RCC 7860 (cell line): ENCODE measurements at regions not wholly inside any gene's neighbourhood (a gene's known extent, or its start where the extent isn't known, plus 50 kb on each side); places are given as distances from the start of the nearest gene placed in this dataset.

Experiments used
- DNase-seq: peaks from one replicate; pipeline ENCODE4 v3.0.0-alpha.2; 2015; ENCODE audit warnings: low spot score
- FAIRE-seq: peaks from 2 replicates; lab custom pipeline; 2012; peaks lifted over from hg19 to GRCh38; lab: Jason Lieb, UNC

DNA sequence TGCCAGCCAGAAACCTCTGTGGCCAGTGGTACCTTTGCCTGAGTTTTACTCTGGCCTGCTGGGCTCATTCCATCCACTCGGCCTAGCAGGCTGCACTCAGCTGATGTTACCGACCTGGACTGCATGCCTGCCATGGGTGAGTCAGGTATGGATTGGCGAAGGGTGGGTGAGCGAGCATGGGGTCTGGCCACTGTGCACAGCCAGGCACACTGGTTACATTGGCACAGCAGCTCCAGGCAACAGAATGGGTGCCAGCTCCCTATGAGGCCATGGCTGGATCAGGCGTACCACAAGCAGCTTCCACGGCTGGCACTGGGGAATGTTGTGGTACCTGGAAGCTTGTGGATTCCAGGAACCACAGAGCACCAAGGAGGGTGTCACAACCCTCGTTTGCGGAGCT lies 685.7 kb downstream of the SLC16A7 start:
- FAIRE-seq (no peak), DNase-seq (no peak)

DNA sequence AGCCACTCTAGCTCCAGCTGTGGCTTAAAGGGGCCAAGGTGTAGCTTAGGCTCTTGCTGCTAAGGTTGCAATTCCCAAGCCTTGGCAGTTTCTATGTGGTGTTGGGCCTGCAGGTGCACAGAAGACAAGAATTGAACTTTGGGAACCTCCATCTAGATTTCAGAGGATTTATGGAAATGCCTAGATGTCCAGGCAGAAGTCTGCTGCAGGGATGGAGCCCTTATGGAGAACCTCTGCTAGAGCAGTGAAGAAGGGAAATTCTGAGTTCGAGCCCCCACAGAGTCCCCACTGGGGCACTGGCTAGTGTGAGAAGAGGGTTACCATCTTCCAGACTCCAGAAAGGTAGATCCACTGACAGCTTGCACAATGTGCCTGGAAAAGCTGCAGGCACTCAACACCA lies 694.7 kb downstream of the SLC16A7 start:
- FAIRE-seq, result no peak
- no peak for DNase-seq

DNA sequence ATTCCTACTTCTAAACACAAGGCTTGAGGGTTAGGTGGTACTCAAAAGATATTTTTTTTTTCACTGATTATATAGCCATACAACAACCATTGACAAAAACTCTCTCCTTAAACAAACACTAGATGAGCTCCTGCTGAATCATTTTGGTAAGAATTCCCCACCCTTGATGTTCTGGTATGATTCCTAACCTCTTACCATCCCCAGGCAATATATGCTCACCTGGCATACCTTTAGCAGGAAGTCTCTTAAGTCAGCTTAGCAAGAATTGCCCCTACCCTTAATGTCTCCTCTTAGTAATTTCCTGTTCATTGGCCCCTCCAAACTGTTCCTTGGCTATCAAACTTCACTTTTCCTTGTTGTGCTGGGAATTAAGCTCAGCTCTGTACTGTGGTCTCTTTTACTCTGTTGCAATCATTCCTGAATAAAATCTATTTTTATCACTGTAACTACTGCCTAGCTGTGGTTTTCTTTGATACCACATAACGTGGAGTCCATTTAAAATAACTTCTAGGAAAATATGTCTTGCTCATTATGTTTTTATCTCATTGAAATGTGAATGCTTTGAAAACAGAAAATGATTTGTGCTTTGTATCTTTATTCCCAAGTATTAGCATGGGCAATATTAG lies 712.6 kb downstream of the SLC16A7 start:
- DNase-seq (no peak), FAIRE-seq (no peak)

DNA sequence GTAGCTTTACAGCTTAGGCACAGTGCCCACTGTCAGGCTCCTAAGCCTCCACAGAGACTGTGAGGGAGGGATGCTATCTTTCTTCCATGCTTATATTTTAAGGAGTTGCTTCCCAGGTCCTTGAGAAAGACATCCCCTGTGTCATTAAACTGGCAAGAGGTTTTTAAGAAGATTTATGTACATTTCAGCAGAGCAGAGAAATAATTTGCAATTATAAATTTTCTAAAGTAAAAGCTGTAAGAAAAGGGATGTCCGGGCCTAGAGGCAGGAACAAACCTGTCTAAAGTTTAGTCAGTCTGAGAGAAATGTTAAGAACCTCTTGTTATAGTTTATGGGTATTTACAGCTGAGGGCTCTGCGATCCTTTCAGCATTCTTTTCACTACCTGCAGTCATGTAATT lies 716.1 kb downstream of the SLC16A7 start:
- no peak for DNase-seq

DNA sequence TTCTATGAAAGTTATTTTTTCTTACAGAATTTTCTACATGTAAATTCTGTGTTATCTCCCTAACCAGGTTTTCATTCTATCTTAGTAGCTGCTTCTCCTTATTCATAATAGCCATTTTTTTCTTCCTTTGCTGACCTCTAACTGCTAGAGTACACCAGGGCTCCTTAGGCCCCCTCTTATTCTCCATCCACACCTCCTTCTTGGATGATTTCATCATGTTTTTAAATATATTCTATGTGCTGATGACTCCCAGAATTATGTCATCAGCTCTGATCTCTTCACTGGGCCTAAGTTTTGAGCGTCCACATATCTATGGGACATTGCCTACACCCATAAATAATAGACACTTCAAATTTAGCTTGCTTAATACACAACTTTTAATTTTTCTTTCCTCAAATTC lies 721.5 kb downstream of the SLC16A7 start:
- FAIRE-seq (no peak), DNase-seq (no peak)

More for the DNA sequence above, 716.1 kb downstream of the SLC16A7 start:
- FAIRE-seq, result no peak

DNA sequence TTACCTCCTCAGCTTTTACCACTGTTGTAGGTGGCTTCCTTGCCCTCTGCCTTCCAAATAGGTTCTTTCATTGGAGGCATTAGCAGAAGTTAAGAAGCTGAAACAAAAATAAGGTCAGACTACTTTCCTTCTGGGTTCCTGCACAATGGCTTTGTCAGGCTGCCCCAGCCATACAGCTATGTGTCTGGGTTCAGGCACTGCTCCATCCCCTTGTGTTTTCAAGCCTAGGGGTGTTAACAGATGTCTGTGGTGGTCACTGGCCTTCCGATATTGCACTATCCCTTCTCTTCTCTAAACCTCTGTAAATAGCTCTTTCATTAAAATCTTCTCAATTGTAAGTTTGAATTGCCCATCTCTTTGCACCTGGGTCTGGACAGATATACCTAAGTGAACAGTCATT lies 728.9 kb downstream of the SLC16A7 start:
- FAIRE-seq, result no peak

DNA sequence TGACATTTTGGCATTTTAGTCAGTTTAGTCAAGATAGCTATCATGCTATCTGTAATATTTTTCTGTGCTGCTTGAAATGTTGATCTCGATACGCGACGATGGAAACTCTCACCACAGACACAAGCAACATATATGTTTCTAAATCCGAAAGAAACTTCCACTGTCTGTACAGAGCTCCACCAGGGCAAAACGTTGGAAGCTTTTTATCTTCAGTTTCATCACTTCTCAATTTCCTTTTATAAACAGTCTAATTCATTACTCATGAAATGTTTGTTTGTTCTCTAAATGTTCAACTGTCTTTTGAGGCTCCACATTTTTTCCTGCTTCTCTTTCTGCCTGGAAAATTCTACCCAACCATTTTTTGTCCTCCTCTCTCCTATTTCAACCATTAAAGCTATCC lies 737.6 kb downstream of the SLC16A7 start:
- FAIRE-seq (no peak), DNase-seq (no peak)

More for the DNA sequence above, 728.9 kb downstream of the SLC16A7 start:
- no peak for DNase-seq

DNA sequence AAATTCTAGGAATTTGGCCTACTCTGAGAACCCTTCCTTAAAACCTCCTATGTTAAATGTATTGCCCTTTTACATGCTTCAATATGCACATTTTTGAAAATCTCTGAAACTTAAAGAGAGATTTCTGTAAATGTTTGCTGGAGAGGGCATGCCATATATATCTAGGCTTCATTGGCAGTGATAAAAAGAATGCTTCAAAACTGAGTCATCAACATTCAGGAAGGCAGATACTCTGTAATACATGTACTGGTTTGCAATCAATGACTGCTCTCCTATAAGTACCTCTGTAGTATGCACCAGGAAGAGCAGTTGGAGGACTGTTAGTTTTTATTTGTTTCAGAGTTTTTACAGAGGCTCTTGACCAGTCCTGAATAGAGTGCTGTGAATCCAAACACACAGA lies 739.9 kb downstream of the SLC16A7 start:
- FAIRE-seq, result no peak
- peak; percentile 6 for DNase-seq

DNA sequence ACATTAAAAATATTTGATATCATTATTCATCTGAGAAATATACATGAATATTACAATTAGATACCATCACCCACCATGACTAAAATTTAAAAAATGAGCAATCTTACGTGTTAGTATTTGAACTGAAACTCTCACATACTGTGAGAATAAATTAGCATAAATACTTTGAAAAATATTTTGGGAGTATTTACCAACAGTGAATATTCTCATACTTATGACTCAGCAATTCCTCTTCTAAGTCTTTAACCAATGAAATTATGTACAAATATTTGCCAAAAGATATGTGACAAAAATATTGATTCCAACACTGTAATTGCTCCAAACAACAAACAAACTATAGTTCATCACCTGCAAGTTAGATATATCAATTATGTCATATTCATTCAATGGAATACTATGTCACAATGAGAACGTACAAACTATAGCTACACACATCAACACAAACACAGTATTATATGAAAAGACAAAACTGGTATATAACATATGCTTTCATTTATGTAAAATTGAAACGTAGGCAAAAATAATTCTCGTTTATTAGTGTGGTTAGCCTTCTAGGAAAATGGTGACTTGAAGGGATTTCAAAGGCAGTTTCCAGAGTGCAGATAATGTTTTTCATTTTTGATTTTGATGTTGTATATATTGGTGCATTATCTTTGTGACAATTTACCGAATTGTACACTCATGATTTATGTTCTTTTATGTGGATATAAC lies 742.2 kb downstream of the SLC16A7 start:
- FAIRE-seq, result no peak
- DNase-seq, result no peak

DNA sequence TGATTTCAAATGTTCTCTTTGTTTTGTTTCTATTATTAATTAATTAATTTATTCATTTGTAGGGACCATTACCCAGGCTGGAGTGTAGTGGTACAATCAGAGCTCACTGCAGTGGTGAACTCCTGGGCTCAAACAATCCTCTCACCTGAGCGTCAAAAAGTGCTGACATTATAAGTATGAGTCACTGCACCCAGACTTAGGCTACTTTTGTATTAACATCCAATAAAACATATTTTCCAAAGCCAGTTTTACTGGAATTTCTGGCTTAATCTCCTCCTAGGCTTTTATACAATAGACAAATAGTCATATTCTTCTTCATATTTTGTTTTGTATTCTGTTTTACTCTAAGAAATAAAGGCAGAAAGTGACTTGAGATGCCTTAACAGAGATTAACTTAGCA lies 749.6 kb downstream of the SLC16A7 start:
- FAIRE-seq, result no peak
- DNase-seq, result no peak

DNA sequence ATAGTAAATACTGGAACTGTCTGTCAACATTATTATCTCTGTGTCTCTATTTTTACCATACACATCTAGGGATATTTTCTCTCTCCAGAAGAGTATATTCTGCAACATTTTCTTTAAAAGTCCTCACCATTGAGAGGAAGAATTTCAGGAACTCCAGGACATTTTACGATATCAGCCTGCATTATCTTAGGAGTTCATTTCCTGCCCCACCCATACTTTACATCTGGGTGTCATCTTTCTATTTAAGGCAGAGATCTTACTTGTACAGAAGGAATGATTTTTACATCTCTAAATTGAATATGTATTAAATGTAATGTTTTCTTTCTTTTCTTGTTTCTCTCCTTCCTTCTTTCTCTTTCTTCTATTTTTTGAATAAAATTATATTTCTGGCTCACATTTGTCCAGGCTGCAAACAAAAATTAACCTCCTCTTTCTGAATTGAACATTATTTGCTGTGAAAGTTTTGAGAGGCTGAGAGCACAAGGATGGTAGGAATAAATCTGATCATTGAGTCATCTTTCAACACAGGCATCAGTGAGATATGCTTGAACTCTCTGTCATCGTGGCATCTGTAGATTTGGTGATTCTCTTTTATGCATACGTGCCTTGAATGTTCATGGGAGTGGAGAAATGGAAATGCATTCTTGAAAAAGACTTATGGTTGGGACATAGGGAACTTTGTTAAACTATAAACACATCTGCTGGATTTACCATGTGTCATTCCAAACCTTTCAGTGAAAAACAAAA lies 753.6 kb downstream of the SLC16A7 start:
- FAIRE-seq, result no peak
- no peak for DNase-seq

DNA sequence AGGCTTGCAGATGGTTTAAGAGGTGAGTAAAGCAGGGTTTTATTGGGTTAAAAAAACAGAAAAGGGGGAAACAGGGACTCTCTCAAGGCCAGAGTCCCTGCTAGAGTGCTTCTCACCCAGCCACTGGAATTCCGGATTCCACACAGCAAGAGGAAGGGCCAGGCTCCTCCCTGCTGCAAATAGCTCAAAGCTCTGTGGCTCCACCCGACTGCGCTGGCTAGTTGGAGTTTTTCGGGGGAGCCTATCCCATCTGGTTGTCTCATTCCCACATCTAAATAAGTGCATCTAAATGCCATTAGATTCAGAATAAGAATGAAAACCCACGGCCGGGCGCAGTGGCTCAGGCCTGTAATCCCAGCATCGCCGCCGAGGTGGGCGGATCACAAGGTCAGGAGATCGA lies 791.5 kb downstream of the SLC16A7 start:
- no peak for DNase-seq
- FAIRE-seq, result no peak

DNA sequence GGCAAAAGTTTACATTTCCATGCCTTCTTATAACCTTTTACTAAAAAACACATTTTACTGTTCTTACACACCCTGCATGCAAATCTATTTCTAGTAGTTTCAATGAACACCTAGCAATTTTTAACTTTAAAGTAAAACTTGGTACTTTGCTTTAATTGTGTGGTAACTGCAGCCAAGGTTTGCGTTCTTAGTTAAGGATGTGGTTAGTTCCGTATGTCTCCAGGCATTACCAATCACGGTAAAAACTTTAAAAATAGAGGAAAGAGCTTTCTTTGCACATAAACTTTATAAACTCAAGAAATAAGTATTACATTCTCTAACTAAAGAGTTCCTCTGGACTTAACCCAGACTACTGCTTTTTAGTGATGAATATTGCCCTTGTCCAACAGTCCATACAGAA lies 795.2 kb downstream of the SLC16A7 start:
- FAIRE-seq, result no peak
- no peak for DNase-seq

DNA sequence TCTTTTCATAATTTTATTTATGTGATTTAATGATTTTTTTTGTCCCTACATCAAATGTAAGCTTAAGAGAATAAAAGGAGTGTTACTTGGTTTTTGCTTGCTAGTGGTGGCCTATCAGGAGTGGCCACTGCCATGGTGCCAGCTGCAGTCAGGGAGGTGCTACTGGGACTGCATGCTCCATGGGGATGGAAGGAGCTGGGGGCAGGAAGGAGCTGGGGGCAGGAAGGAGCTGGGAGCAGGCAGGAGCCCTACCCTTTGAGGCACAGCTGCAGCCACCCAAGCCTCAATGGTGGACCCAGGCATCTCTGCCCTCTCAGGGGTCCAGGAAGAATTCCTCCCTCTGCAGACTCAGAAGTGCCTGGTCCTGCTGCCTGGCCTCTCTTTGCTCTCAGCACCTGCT lies 796.0 kb downstream of the SLC16A7 start:
- no peak for DNase-seq
- FAIRE-seq, result no peak

DNA sequence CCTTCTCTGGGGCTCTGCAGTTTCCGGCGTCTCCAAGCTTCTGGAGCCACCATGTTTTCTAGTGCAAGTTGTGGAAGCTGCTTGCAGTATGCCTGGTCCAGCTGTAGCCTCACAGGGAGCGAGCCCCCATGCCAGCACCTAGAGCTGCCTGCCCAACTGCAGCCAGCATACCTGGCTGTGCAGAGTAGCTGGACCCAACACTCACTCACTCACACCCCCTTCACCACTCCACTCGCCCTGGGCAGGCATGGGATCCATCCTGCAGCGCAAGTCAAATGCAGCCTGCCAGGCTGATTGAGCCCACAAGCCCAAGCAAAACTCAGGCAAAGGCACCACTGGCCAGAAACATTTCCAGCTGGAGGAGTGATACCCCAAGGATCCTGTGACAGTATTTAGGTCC lies 797.3 kb downstream of the SLC16A7 start:
- FAIRE-seq (no peak), DNase-seq (no peak)

DNA sequence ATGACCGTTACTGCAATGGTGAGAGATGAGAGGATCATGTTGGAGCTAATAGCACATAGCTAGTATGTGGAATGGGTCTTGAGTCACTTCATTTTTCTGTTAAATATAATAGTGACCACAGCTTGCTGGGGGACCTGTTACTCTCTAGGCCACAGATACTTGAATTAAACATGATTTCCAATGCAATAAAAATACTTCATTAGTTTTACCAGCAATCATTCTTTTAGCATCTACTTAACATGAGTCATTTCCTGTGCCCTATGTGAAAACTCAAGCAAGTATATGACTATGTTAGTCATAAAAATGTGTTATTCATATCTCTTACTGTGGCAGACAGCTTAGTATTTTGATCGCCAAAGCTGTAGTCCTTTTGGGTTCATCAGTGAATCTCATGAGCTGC lies 798.8 kb downstream of the SLC16A7 start:
- DNase-seq (no peak), FAIRE-seq (no peak)

DNA sequence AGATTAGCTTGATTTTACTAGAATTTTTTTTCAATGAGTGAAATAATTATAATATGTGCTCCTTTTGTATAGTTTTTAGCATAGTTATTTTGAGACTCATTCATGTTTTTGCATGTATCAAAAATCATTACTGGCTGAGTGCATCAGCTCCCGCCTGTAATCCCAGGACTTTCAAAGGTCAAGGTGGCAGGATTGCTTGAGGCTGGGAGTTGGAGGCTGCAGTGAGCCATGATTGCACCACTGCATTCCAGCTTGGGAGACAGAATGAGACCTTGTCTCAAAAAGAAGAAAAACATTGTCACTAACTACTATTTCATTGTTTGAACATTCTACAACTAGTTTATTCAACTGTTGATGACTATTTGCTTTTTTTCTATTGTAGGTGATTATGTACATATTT lies 802.7 kb downstream of the SLC16A7 start:
- no peak for FAIRE-seq
- no peak for DNase-seq

DNA sequence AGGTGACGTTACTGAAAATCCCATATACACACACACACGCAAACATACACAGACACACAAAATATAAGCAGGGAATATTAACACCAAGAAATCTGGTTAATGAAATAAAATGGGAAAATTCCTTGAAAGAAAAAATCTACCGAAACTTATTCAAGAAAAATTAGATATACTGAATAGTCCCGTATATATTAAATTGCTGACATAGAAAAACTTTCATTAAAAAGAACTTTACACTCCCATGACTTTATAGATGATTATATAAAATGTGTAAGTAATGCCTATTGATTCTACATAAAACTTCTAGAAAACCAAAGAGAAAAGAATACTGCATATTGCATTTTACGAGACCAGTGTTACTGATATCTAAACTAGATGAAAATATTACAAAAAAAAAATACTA lies 803.2 kb downstream of the SLC16A7 start:
- FAIRE-seq, result no peak
- no peak for DNase-seq

DNA sequence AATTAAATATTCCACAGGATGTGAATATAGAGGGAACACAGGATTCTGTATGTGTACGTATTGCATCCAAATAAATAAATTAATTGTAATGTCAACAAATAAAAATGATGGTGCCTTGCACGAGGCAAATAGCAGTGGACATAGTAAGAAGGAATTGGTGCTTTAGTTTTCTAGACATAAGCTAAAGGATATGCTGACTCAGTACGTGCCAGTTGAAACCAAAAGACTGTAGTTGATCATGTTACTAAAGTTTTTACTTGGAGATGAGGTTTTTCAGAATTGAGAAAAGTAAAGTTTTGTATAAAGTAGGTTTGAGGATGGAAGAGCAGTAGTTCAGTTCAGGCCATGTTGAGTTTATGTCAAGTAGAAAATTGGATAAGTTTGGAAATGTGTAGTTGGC lies 807.2 kb downstream of the SLC16A7 start:
- no peak for DNase-seq
- no peak for FAIRE-seq

DNA sequence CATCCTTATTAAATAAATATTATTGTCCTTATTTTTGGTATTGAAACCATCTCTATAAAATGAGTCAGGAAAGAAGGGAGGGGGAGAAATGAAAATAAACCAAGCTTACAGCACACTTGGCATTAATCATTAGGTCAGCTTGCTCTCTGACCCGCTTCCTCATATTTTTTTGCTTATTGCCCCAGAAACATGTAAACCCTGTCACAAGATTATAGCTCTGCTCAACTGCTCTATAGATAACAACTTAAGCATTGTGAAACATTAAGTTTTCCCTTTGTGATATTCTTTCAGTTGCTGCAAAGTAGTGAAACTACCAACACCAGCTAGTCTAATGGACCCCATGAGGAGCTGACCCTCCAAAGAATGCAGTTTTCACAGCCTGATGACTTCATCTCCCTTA lies 819.5 kb downstream of the SLC16A7 start:
- no peak for DNase-seq
- no peak for FAIRE-seq

DNA sequence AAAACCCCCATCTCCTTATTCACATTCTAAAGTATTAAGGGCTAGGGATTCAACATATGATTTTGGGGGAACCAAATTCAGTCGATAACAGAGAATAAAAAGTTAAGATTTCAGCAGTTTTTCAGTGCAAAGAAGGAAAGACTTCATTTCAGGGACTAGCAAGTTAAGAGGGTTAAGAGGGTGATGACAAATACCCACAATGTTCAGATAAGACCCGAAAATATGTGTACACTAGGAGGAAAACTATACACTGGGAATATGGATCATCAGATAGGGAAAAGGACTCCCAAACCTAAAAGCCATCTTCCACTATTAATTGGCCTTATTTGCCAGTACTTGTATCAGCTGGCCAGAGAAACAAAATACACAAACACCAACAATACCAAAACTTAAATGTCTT lies 824.2 kb downstream of the SLC16A7 start:
- DNase-seq, result no peak
- no peak for FAIRE-seq

DNA sequence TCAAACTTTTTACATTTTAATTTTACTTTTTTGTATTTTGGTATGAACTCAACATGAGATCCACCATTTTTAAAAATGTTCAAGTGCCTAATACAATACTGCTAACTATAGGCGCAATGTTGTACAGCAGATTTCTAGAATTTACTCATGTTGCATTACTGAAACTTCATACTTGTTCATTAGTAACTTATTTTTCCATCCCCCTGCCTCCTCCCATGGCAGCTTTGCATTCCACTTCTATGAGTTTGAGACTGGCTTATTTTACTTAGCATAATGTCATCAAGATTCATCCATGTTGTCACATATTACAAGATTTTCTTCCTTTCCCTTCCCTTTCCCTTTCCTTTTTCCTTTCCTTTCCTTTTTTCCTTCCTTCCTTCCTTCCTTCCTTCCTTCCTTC lies 825.9 kb downstream of the SLC16A7 start:
- no peak for FAIRE-seq
- DNase-seq, result no peak
